Kidney (tissue), 10 donors: ENCODE measurements at regions not wholly inside any gene's neighbourhood (a gene's known extent, or its start where the extent isn't known, plus 50 kb on each side); places are given as distances from the start of the nearest gene placed in this dataset.
"Not testable (repeated sequence)": the region's sequence is repeated elsewhere in the genome, so short reads cannot be mapped to it uniquely, and the experiment has no call there.

Experiments
- DNase-seq, 5 donors: peaks; one replicate each; pipeline ENCODE4 v3.0.0-alpha.2; 2013 to 2020
- FAIRE-seq: peaks from 2 replicates; lab custom pipeline; 2012; peaks lifted over from hg19 to GRCh38; lab: Jason Lieb, UNC
- H3K27ac ChIP-seq, 2 donors: one replicate each; pipeline ENCODE4 v1.7.0; 2013; ENCODE audit warnings: low read depth in 2 of 2, low read length in 2 of 2, inconsistent platforms in 1 of 2
- H3K27me3 ChIP-seq: one replicate; pipeline ENCODE4 v1.7.1; 2013; ENCODE audit warnings: low read length, inconsistent platforms; ENCODE audit not compliant: control insufficient read depth, insufficient read depth
- H3K36me3 ChIP-seq, 3 donors: one replicate each; pipeline versions ENCODE4 v1.7.0 to v1.7.1; 2013; ENCODE audit warnings: low read length in 3 of 3, control low read depth in 1 of 3, inconsistent platforms in 1 of 3; ENCODE audit not compliant: insufficient read depth in 3 of 3, control insufficient read depth in 2 of 3
- H3K4me1 ChIP-seq, 3 donors: one replicate each; pipeline versions ENCODE4 v1.7.0 to v1.7.1; 2013; ENCODE audit warnings: low read length in 3 of 3, inconsistent platforms in 1 of 3, low read depth in 1 of 3; ENCODE audit not compliant: control insufficient read depth in 2 of 3, insufficient read depth in 2 of 3
- H3K4me3 ChIP-seq, 3 donors: one replicate each; pipeline versions ENCODE4 v1.7.0 to v1.8.1; 2013; ENCODE audit warnings: low read length in 3 of 3, control low read depth in 1 of 3, inconsistent platforms in 1 of 3
- H3K9ac ChIP-seq, 3 donors: one replicate each; pipeline versions ENCODE4 v1.7.0 to v1.7.1; 2013; ENCODE audit warnings: low read length in 3 of 3, control low read depth in 1 of 3, inconsistent platforms in 1 of 3
- H3K9me3 ChIP-seq, 3 donors: one replicate each; pipeline versions ENCODE4 v1.7.0 to v1.7.1; 2013; ENCODE audit warnings: low read length in 3 of 3, control low read depth in 1 of 3, inconsistent platforms in 1 of 3; ENCODE audit not compliant: control insufficient read depth in 2 of 3, insufficient read depth in 1 of 3
- intact Hi-C: fragments of 100-400 bp; cut with DNase I; formaldehyde crosslinking; loops from one replicate; pipeline ENCODE4 v1.11.1; 2022
- donor health status: control.
- donor health status: control.
- donor health status: DM: yes; HTN: yes; CAD: no.
- donor health status: Normal renal cell carcinoma (clear cell type).

DNA sequence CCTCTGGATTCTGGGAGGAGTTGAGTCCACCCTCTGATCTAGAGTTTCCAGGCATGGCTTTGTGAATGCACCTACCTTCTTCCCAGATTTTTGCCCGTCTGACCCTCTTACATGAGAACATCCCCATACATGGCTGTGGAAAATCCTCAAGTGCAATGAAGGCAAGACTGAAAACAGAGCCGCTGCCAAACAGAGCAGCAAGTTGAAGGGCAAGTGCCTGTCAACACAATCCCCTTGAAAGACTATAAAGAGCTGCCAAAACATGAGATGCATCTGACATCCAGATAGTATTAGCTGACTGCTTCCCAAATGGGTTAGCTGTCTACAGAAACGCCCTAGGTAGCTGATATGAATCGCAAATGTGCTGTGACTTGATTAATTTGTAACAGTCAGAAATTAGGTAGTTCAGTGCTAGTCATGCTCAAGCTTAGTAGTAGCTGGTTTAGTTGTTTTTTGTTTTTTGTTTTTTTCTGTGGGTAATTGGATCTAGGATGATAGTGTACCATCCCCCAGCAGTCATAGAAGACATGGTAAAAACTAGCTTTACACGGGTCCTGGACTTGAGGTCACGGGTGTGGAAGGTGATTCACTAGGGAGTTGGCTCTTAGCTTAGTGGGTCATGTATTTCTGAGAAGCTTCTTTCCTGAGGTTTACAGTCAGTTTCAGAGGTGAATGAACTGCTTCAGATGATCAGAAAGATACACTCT, 302.8 kb upstream of the PLGLB1 start:
- intact Hi-C loops, FAIRE-seq, H3K27me3 ChIP-seq, H3K4me3 ChIP-seq, DNase-seq, H3K36me3 ChIP-seq, H3K9me3 ChIP-seq, H3K27ac ChIP-seq, H3K4me1 ChIP-seq, H3K9ac ChIP-seq: not testable (repeated sequence)

DNA sequence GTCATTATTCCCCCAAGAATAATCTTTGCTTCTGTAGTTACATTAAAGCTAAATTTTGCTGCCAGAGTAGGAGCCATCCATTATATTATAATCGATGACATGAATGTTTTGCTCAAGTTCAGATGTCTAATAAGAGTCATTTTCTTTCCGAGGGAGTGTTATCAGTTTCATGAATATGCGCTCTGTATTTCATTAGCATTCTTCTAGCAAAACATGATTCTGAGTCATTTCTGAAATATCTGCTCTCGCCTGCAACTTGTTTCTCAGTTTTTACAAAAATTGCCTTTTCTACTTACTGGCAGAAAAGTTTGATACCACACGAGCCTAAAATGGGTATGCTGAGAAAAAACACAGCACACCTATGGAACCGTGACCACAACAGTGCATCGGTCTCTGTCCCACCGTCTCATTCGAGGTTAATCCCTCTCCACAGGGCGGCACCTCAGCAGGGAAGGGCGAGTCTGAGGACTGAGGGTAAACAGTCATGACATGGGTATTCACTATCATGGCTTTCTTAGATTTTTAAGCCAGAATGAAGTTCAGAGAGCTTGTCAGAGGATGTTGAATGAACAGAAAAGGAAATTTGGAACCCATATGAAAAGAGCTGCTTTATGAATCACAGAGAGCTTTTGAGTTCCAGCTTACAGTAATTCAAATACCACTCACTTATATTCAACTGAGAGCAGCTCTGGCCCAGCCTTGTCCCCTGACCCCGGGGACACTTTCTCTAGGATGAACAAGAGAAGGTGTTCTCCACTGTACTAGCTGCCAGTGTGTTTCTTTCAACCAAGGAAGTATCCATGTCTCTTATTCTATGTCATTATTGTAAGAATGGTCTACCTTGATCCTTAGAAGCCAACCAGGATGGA, 303.6 kb upstream of the PLGLB1 start:
- H3K4me1 ChIP-seq, FAIRE-seq, H3K27ac ChIP-seq, DNase-seq, H3K4me3 ChIP-seq, H3K27me3 ChIP-seq, H3K9ac ChIP-seq, H3K9me3 ChIP-seq, H3K36me3 ChIP-seq, intact Hi-C loops: not testable (repeated sequence)

DNA sequence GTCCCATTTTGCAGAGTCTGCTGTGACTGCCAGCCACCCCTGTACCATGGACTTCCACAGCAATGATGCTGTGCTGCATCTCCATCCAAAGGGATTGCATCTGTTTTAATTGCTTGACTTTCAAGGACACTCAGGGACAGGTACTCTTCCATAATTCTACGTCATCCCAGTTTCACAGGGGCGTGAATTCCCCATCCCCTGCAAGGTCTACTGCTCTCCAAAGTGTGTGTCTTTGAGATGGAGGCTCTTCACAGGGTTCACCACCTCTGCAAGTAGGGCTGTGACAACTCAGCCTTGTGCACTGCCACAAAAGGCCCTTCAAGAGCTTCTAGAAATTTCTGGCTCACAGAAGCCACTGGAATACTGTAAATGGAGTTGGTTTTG, 304.3 kb upstream of the PLGLB1 start:
- H3K4me1 ChIP-seq, H3K27ac ChIP-seq, H3K36me3 ChIP-seq, DNase-seq, H3K9me3 ChIP-seq, H3K9ac ChIP-seq, H3K4me3 ChIP-seq, intact Hi-C loops, H3K27me3 ChIP-seq, FAIRE-seq: not testable (repeated sequence)

DNA sequence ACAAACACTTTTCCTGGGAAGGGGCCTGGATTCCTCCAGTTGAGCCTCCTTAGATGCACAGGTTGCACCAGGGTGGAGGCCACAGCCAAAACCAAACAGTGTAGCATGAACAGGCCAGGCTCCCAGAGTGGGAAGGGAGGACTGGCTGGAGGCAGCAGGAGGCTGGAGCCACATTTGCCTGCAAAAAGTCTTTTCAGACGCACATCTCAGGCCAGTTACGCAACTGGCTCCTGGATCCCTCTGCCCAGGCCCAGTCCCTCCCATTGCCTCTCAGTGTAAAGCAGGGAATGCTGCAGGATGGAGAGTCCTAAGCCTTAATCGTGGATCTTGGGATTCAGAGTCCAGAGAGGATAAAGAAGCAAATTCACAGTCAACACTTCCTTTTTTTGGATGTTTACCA, 305.1 kb upstream of the PLGLB1 start:
- intact Hi-C loops, H3K9ac ChIP-seq, H3K4me3 ChIP-seq, H3K27ac ChIP-seq, H3K27me3 ChIP-seq, DNase-seq, H3K9me3 ChIP-seq, H3K4me1 ChIP-seq, H3K36me3 ChIP-seq, FAIRE-seq: not testable (repeated sequence)

DNA sequence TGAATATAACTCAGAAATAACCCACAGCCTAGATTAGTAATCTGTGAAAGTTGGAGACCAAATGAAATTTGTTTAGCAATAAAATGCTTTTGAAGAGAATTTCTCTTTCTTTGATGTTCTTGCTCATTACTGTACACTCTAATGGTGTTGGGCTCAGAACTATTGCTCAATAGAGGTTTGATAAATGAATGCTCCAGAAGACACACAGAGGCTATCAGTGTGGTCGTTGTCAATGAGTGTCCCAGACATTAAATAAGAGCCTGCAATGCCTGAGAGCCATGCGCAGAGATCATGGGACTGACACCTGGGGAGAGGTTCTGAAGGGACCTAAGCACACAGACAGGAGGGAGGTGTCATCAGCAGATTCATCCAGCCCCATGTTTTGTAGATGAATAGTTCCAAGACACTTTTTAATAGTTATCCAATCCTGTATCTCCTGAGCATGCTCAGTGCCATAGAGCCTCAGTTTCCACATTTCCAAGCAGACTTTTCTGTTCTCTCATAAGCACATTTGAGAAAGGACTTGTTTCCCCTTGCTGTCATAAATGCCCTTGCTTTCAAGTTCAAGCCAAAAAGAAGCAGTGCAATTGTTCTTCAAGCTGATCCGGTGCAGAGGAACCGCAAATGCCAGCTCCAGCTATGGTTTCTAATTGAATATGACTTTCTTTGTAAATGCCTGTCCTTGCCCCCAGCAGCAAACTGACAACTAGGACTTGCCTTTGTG, 306.2 kb upstream of the PLGLB1 start:
- H3K27ac ChIP-seq, H3K9me3 ChIP-seq, FAIRE-seq, H3K27me3 ChIP-seq, H3K4me3 ChIP-seq, H3K9ac ChIP-seq, H3K36me3 ChIP-seq, H3K4me1 ChIP-seq, intact Hi-C loops, DNase-seq: not testable (repeated sequence)

DNA sequence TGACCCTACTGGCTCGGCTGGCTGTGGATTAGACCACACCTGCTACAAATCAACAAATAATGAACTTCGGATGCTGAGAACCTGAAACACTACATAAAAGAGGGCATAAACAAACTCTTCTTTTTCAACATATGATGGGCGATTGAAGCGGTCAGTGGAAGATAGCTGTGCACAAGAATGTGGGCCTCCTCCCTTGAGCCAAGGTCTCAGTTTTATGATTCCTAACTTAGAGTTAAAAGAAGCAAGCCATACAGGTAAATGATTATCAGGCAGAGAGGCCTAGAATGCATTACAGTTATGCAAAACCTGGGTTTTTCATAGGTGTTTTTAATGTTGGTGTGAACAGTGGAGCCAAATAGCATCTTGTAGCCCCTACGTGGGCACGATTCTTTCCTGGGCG, 307.9 kb upstream of the PLGLB1 start:
- H3K27ac ChIP-seq, FAIRE-seq, H3K9ac ChIP-seq, H3K27me3 ChIP-seq, DNase-seq, H3K9me3 ChIP-seq, intact Hi-C loops, H3K4me1 ChIP-seq, H3K4me3 ChIP-seq, H3K36me3 ChIP-seq: not testable (repeated sequence)

DNA sequence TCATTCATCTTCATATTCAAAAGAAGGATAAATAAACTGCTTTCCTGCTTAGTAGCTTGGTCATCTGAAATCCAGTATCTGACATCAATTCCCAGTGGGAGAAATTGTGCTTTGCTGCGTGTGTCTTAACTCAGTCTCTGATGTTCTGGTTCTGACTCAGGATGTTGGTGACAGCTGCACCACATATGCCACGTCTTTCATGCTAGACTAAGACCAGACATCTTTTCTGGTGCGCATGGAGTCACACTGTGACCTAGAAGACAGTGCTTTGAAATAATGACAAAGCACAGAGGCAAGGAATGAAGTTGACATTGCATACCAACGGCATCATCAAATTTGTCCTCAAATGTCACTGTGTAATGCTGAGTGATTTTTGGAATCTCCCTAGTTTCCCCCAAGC, 308.8 kb upstream of the PLGLB1 start:
- H3K9ac ChIP-seq, intact Hi-C loops, H3K27ac ChIP-seq, DNase-seq, H3K4me1 ChIP-seq, H3K9me3 ChIP-seq, H3K4me3 ChIP-seq, H3K27me3 ChIP-seq, FAIRE-seq, H3K36me3 ChIP-seq: not testable (repeated sequence)
